Suprapubic skin (tissue), 2 donors: ENCODE measurements at regions not wholly inside any gene's neighbourhood (a gene's known extent, or its start where the extent isn't known, plus 50 kb on each side); places are given as distances from the start of the nearest gene placed in this dataset.

Source experiments
- EP300 ChIP-seq: sonication (generic); formaldehyde crosslinking; IDR thresholded peaks from one replicate; pipeline ENCODE4 v1.6.1; 2017; ENCODE audit warnings: antibody characterized with exemption
- POLR2A ChIP-seq, 2 donors: fragments of 450-650 bp; IDR thresholded peaks; one replicate each; pipeline ENCODE4 v1.6.1; 2017; ENCODE audit warnings: antibody characterized with exemption in 2 of 2, mild to moderate bottlenecking in 2 of 2, moderate library complexity in 2 of 2

GRCh38 chrX:138014577-138014976 lies 448.6 kb downstream of the ZIC3 start:
- TF ChIP-seq POLR2A (IDR thresholded peaks at IDR 0.05) (no peak), EP300 (no peak)
